GM18517 (cell line): ENCODE measurements at regions not wholly inside any gene's neighbourhood (a gene's known extent, or its start where the extent isn't known, plus 50 kb on each side); places are given as distances from the start of the nearest gene placed in this dataset.
A peak's percentile ranks its signal among the peaks of the same experiment; 100 is the strongest.
"Not testable (repeated sequence)": the region's sequence is repeated elsewhere in the genome, so short reads cannot be mapped to it uniquely, and the experiment has no call there.

Source experiments
- ATAC-seq: cut with Tn5 transposase; IDR thresholded peaks from one replicate; pipeline ENCODE4 v1.9.1; 2021; ENCODE audit warnings: mild to moderate bottlenecking, moderate library complexity; ENCODE audit not compliant: unreplicated experiment

- ATAC-seq = no peak
Measured at GRCh38 chr1:193471981-193472380, 285.6 kb upstream of the B3GALT2 start.

GRCh38 chr1:193463326-193463932, 277.0 kb upstream of the B3GALT2 start:
- no peak for ATAC-seq

- ATAC-seq = no peak
Measured at GRCh38 chr1:193462629-193463320, 276.4 kb upstream of the B3GALT2 start.

GRCh38 chr1:193458628-193459027, 272.2 kb upstream of the B3GALT2 start:
- ATAC-seq = no peak

- ATAC-seq = no peak
Measured at GRCh38 chr1:193457676-193458075, 271.3 kb upstream of the B3GALT2 start.

- ATAC-seq = peak; percentile 74
Measured at GRCh38 chr1:193456811-193457280, 270.4 kb upstream of the B3GALT2 start.

- no peak for ATAC-seq
Measured at GRCh38 chr1:193451606-193452005, 265.2 kb upstream of the B3GALT2 start.

GRCh38 chr1:193451001-193451400, 264.6 kb upstream of the B3GALT2 start:
- no peak for ATAC-seq

GRCh38 chr1:193448682-193449461, 262.5 kb upstream of the B3GALT2 start:
- ATAC-seq = peak; percentile 81

GRCh38 chr1:193443886-193444285, 257.5 kb upstream of the B3GALT2 start:
- ATAC-seq = no peak

GRCh38 chr1:193438771-193439170, 252.4 kb upstream of the B3GALT2 start:
- peak; percentile 72 for ATAC-seq

GRCh38 chr1:193438312-193438711, 251.9 kb upstream of the B3GALT2 start:
- ATAC-seq = peak; percentile 17

GRCh38 chr1:193437785-193438184, 251.4 kb upstream of the B3GALT2 start:
- peak; percentile 77 for ATAC-seq

GRCh38 chr1:193437333-193437732, 250.9 kb upstream of the B3GALT2 start:
- ATAC-seq = not testable (repeated sequence)

- no peak for ATAC-seq
Measured at GRCh38 chr1:193435781-193436180, 249.4 kb upstream of the B3GALT2 start.

- no peak for ATAC-seq
Measured at GRCh38 chr1:193434319-193434718, 247.9 kb upstream of the B3GALT2 start.

- no peak for ATAC-seq
Measured at GRCh38 chr1:193433599-193433998, 247.2 kb upstream of the B3GALT2 start.

GRCh38 chr1:193432979-193433587, 246.7 kb upstream of the B3GALT2 start:
- ATAC-seq = no peak

- no peak for ATAC-seq
Measured at GRCh38 chr1:193431265-193431977, 245.0 kb upstream of the B3GALT2 start.

GRCh38 chr1:193427524-193427923, 241.1 kb upstream of the B3GALT2 start:
- ATAC-seq = no peak

GRCh38 chr1:193426061-193426460, 239.6 kb upstream of the B3GALT2 start:
- no peak for ATAC-seq
